A673 (cell line): ENCODE measurements at regions not wholly inside any gene's neighbourhood (a gene's known extent, or its start where the extent isn't known, plus 50 kb on each side); places are given as distances from the start of the nearest gene placed in this dataset.

Experiments used
- BruUV-seq: library from RNA; stranded (reverse); fragments of 400-500 nt; replicated peaks from 2 replicates; lab custom pipeline; 2021; lab: Mats Ljungman, UMichigan
- CTCF ChIA-PET: fragments of 300-600 bp; sonication (Branson Sonifier 250); formaldehyde crosslinking; loops from one replicate; lab custom pipeline; 2022; ENCODE audit warnings: antibody characterized with exemption; lab: Charles Lee
- POLR2A ChIA-PET: fragments of 300-600 bp; sonication (Branson Sonifier 250); formaldehyde crosslinking; loops from one replicate; lab custom pipeline; 2022; ENCODE audit warnings: antibody characterized with exemption; ENCODE audit not compliant: low non-redundant PET; lab: Charles Lee
- DNase-seq: peaks from one replicate; pipeline ENCODE4 v3.0.0-alpha.2; 2015; ENCODE audit warnings: low spot score
- H3K27ac ChIP-seq: fragments of 200-600 bp; sonication (generic); 2 replicates; pipeline ENCODE4 v1.5.1; 2016; ENCODE audit warnings: mixed run types, low read depth, mild to moderate bottlenecking, mixed read lengths, antibody characterized with exemption, low read length; ENCODE audit not compliant: poor library complexity, severe bottlenecking
- H3K27me3 ChIP-seq: fragments of 200-600 bp; sonication (generic); replicated peaks from 2 replicates; pipeline ENCODE4 v1.6.1; 2017; ENCODE audit warnings: mixed run types, low read depth, mild to moderate bottlenecking, mixed read lengths, antibody characterized with exemption, low read length; ENCODE audit not compliant: insufficient read depth, poor library complexity
- H3K36me3 ChIP-seq: fragments of 200-600 bp; sonication (generic); 2 replicates; pipeline ENCODE4 v1.6.1; 2016; ENCODE audit warnings: mixed run types, mild to moderate bottlenecking, mixed read lengths, antibody characterized with exemption, low read length; ENCODE audit not compliant: insufficient read depth, poor library complexity, severe bottlenecking
- H3K4me1 ChIP-seq: fragments of 200-600 bp; sonication (generic); 2 replicates; pipeline ENCODE4 v1.6.1; 2017; ENCODE audit warnings: mixed run types, mild to moderate bottlenecking, mixed read lengths, antibody characterized with exemption, low read length; ENCODE audit not compliant: insufficient read depth, poor library complexity, severe bottlenecking
- H3K4me3 ChIP-seq: fragments of 200-600 bp; sonication (generic); 2 replicates; pipeline ENCODE4 v1.5.1; 2016; ENCODE audit warnings: low read depth, mixed run types, mild to moderate bottlenecking, mixed read lengths, low read length; ENCODE audit not compliant: poor library complexity, severe bottlenecking
- H3K9me3 ChIP-seq: fragments of 200-600 bp; sonication (generic); 2 replicates; pipeline ENCODE4 v1.6.1; 2016; ENCODE audit warnings: mixed run types, low read depth, mild to moderate bottlenecking, mixed read lengths, antibody characterized with exemption, low read length; ENCODE audit not compliant: poor library complexity, severe bottlenecking
- CTCF ChIP-seq: fragments of 300-800, 200-600 bp; sonication (generic); conservative IDR thresholded peaks from 2 replicates; pipeline ENCODE4 v1.5.1; 2017; ENCODE audit warnings: low read depth, mild to moderate bottlenecking, antibody characterized with exemption, low read length, moderate library complexity, mixed read lengths
- EZH2 ChIP-seq: fragments of 200-600 bp; sonication (generic); IDR thresholded peaks from 2 replicates; pipeline ENCODE4 v1.6.1; 2017; ENCODE audit warnings: borderline replicate concordance, low read depth, mild to moderate bottlenecking, mixed read lengths, antibody characterized with exemption, low read length; ENCODE audit not compliant: poor library complexity, severe bottlenecking
- intact Hi-C: fragments of 100-400 bp; cut with micrococcal nuclease; formaldehyde crosslinking; loops from one replicate; pipeline ENCODE4 v1.10.0; 2022; ENCODE audit not compliant: unreplicated experiment

- no peaks in the 10 kb centered on the region for H3K36me3 ChIP-seq
- no peak overlapping the region for H3K27ac ChIP-seq
- H3K4me3 ChIP-seq, result no peak overlapping the region
- ChIA-PET POLR2A (no interaction called here), CTCF (no interaction called here)
- no peaks in the 10 kb centered on the region for H3K27me3 ChIP-seq
- TF ChIP-seq EZH2 (no peak), CTCF (no peak)
- no TSS peak for BruUV-seq
- intact Hi-C loops, result no loop called here
- no peak for DNase-seq
- peaks cover 22% of the 10 kb centered on the region for H3K4me1 ChIP-seq
- peaks cover 7% of the 10 kb centered on the region for H3K9me3 ChIP-seq
Observed at GRCh38 chr20:20808016-20808415, 95.6 kb upstream of the RALGAPA2 start.

GRCh38 chr20:20806121-20807095 lies 94.0 kb upstream of the RALGAPA2 start:
- H3K36me3 ChIP-seq, result no peaks in the 10 kb centered on the region
- POLR2A ChIA-PET, result no interaction called here
- intact Hi-C loops, result no loop called here
- peaks cover 25% of the 10 kb centered on the region for H3K4me1 ChIP-seq
- CTCF ChIA-PET, result interaction anchor here (1.0 kb wide), 1 partner anchor 19 kb away, joined by 4 read pairs; no protein-coding TSS in a partner anchor
- H3K9me3 ChIP-seq, result peaks cover 4% of the 10 kb centered on the region
- H3K27ac ChIP-seq, result no peak overlapping the region
- no peak for DNase-seq
- no peaks in the 10 kb centered on the region for H3K27me3 ChIP-seq
- BruUV-seq, result no TSS peak
- TF ChIP-seq CTCF (no peak), EZH2 (no peak)
- H3K4me3 ChIP-seq, result no peak overlapping the region

GRCh38 chr20:20803011-20803410 lies 90.6 kb upstream of the RALGAPA2 start:
- no TSS peak for BruUV-seq
- ChIA-PET POLR2A (no interaction called here), CTCF (no interaction called here)
- peaks cover 49% of the 10 kb centered on the region for H3K4me1 ChIP-seq
- intact Hi-C loops, result no loop called here
- no peaks in the 10 kb centered on the region for H3K9me3 ChIP-seq
- TF ChIP-seq CTCF (no peak), EZH2 (no peak)
- H3K27ac ChIP-seq, result no peak overlapping the region
- no peaks in the 10 kb centered on the region for H3K36me3 ChIP-seq
- no peak overlapping the region for H3K4me3 ChIP-seq
- DNase-seq, result peak; percentile 47
- no peaks in the 10 kb centered on the region for H3K27me3 ChIP-seq
